ENCODE measurements at regions not wholly inside any gene's neighbourhood (a gene's known extent, or its start where the extent isn't known, plus 50 kb on each side); places are given as distances from the start of the nearest gene placed in this dataset.

- DNase-seq (ENCODE audit: low read depth), result no peak
These were observed 369.8 kb downstream of the SEMA3D start for GRCh38 chr7:84817016-84817415.

- DNase-seq (ENCODE audit: low read depth), result no peak
These were observed 373.5 kb downstream of the SEMA3D start for GRCh38 chr7:84813376-84813775.

- no peak for DNase-seq (ENCODE audit: low read depth)
These were observed 374.8 kb downstream of the SEMA3D start for GRCh38 chr7:84812021-84812420.

GRCh38 chr7:84811362-84811761 lies 375.5 kb downstream of the SEMA3D start:
- no peak for DNase-seq (ENCODE audit: low read depth)

- DNase-seq (ENCODE audit: low read depth), result no peak
These were observed 377.0 kb downstream of the SEMA3D start for GRCh38 chr7:84809877-84810276.

- DNase-seq (ENCODE audit: low read depth), result no peak
These were observed 382.9 kb downstream of the SEMA3D start for GRCh38 chr7:84803979-84804378.

- DNase-seq (ENCODE audit: low read depth), result no peak
These were observed 385.5 kb downstream of the SEMA3D start for GRCh38 chr7:84801396-84801795.

GRCh38 chr7:84800846-84801245 lies 386.0 kb downstream of the SEMA3D start:
- no peak for DNase-seq (ENCODE audit: low read depth)

GRCh38 chr7:84799106-84799505 lies 387.8 kb downstream of the SEMA3D start:
- DNase-seq (ENCODE audit: low read depth), result no peak

- DNase-seq (ENCODE audit: low read depth), result no peak
These were observed 394.5 kb downstream of the SEMA3D start for GRCh38 chr7:84792231-84792893.

- DNase-seq (ENCODE audit: low read depth), result no peak
These were observed 396.0 kb downstream of the SEMA3D start for GRCh38 chr7:84790882-84791281.

- no peak for DNase-seq (ENCODE audit: low read depth)
These were observed 400.8 kb downstream of the SEMA3D start for GRCh38 chr7:84786073-84786472.

GRCh38 chr7:84784450-84784849 lies 402.4 kb downstream of the SEMA3D start:
- DNase-seq (ENCODE audit: low read depth), result no peak

- no peak for DNase-seq (ENCODE audit: low read depth)
These were observed 403.6 kb downstream of the SEMA3D start for GRCh38 chr7:84783141-84783778.

GRCh38 chr7:84781838-84782237 lies 405.0 kb downstream of the SEMA3D start:
- no peak for DNase-seq (ENCODE audit: low read depth)

- DNase-seq (ENCODE audit: low read depth), result no peak
These were observed 406.4 kb downstream of the SEMA3D start for GRCh38 chr7:84780158-84781124.

GRCh38 chr7:84757761-84758160 lies 429.1 kb downstream of the SEMA3D start:
- DNase-seq (ENCODE audit: low read depth), result no peak

- no peak for DNase-seq (ENCODE audit: low read depth)
These were observed 440.5 kb downstream of the SEMA3D start for GRCh38 chr7:84746353-84746752.

- DNase-seq (ENCODE audit: low read depth), result no peak
These were observed 442.5 kb downstream of the SEMA3D start for GRCh38 chr7:84744385-84744784.

- DNase-seq (ENCODE audit: low read depth), result no peak
These were observed 448.2 kb downstream of the SEMA3D start for GRCh38 chr7:84738583-84739150.

- DNase-seq (ENCODE audit: low read depth), result no peak
These were observed 451.2 kb downstream of the SEMA3D start for GRCh38 chr7:84735677-84736076.

GRCh38 chr7:84735011-84735410 lies 451.8 kb downstream of the SEMA3D start:
- no peak for DNase-seq (ENCODE audit: low read depth)

All from non-pigmented ciliary epithelial cell (primary cell).